ENCODE measurements at regions not wholly inside any gene's neighbourhood (a gene's known extent, or its start where the extent isn't known, plus 50 kb on each side); places are given as distances from the start of the nearest gene placed in this dataset.
"Not testable (repeated sequence)": the region's sequence is repeated elsewhere in the genome, so short reads cannot be mapped to it uniquely, and the experiment has no call there.

DNA sequence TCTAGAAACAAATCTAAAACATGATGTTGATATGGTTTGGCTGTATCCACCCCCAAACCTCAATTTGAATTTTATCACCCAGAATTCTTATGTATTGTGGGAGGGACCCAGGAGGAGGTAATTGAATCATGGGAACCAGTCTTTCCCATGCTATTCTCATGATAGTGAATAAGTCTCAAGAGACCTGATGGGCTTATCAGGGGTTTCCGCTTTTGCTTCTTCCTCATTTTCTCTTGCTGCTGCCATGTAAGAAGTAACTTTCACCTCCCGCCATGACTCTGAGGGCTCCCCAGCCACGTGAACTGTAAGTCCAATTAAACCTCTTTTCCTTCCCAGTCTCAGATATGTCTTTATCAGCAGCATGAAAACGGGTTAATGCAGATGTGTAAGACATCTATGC is 232.7 kb upstream of the ONECUT1 start:
- DNase-seq (ENCODE audit: low spot score), result no peak

DNA sequence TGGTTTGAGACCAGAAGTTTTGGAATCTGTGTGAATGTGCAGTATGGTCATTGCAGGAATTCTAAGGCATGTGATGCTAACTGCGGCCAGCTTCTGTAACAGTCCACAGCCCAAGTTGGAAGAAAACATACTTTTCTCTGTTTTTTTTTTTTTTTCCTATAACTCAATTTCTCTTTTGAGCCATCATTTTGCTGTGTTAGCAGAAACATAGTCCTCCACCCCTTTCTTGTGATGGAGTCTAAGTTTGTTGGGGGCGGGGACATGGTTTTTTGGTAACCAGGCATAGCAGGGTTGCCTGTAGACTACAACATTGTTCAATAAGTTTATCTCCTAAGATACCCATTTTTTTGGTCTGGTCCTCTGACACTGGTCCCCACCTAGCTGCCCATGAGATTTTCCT is 223.2 kb upstream of the ONECUT1 start:
- DNase-seq (ENCODE audit: low spot score), result no peak

- not testable (repeated sequence) for DNase-seq (ENCODE audit: low spot score)
These were observed 221.6 kb upstream of the ONECUT1 start for GRCh38 chr15:53011779-53012178.

DNA sequence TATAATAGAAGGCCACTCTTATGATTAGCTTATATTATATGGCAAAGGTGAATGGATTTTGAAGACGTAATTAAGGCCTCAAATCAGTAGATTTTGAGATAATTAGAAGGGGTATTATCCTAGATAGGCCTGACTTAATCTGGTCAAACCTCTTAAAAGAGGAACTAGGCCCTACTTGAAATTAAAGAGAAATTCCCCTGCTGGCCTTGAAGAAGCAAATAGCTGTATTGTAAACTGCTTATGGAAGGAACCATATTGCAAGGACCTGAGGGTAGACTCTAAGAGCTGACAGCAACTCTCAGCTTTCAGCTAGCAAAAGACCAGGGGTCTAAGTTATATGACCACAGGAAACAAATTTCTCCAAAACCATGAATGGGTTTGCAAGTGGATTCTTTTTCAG is 219.0 kb upstream of the ONECUT1 start:
- no peak for DNase-seq (ENCODE audit: low spot score)

DNA sequence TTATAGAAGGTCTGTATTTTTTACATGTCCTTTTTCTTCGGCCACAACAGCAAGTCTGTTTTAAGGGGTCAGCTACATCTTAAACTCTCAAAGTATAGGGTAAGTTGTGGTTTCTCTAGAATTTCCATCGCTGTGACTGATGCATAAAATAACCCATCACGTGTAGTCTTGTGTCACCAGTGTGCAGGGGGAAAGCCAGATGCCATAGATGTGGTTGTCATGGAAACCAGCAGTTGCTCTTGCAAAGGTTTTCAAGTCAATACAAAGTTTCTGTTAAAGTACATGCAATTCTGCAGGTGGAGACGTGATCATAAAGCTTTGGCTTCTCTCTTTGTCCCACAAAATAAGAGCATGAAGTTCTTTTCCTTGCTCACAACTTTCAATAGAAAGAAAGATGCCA is 210.3 kb upstream of the ONECUT1 start:
- DNase-seq (ENCODE audit: low spot score), result no peak

DNA sequence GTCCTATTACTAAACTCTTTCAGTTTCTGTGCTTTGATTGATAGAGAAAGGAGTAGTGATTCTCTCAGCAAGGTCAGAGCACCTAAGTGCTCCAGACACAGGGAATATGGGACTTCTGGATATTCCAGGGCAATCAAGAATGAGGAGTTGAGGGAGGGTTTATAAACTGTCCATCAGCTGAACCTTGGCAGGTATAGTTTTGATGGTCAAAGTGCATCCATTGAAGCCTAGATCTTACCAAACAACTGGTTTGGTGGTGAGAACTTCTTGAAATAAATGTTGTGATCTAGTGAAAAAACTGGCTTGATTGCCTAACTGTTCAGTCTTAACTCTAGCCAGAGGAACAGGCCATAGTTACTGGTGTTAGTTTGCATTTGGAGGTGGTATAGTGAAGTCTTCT is 207.0 kb upstream of the ONECUT1 start:
- DNase-seq (ENCODE audit: low spot score), result no peak

GRCh38 chr15:52994290-52994689 is 204.2 kb upstream of the ONECUT1 start:
- no peak for DNase-seq (ENCODE audit: low spot score)

GRCh38 chr15:52984507-52984906 is 194.4 kb upstream of the ONECUT1 start:
- DNase-seq (ENCODE audit: low spot score), result no peak

- no peak for DNase-seq (ENCODE audit: low spot score)
These were observed 190.3 kb upstream of the ONECUT1 start for GRCh38 chr15:52980446-52980845.

DNA sequence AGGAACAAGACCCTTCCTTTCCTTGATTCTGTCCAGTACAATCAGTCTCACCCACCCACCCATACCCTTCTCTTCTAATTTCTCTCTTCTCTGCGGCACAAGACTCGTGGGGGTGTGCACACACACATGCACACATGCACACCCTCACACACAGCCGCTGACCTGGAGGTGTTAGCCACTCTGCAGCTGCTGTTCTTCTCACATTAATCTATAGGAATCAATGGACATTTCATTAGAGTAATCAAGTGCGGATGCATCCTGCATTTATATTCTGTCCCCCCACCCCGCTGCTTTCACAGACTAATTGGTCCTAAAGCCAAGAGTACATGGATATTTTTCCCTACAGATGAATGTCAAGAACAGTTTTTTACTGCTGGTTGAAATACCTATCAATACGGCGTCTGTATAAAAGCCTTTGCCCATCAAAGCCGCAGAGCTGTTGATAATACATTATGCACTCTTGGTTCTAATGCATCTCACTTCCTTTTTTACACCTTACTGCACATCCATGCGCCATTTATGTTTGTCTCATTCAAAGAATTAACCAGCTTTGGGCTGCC is 186.5 kb upstream of the ONECUT1 start:
- DNase-seq (ENCODE audit: low spot score), result no peak

DNA sequence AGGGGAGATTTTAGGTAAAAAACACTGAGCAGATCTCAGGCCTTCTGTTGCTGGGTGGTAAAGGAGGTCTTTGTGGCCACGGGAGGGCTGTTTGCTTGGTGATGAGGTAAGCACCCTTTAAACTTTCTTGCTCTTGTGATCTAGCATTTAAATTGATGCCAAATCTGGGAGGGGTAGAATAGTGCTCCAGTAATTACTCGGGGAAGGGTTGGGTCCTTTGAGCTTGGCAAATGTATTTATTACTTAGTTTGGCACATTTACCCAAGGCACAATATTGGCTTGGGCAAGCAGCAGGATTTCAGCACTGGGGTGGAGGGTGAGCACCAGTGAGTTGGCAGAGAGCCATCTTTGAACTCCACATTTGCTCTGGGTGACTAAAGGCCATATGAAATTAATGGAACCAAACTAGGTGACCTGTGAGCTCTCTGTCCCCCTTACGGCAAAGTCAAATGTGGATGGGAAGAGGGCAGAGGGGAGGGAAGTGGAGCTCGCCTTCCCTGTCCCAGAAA is 185.9 kb upstream of the ONECUT1 start:
- no peak for DNase-seq (ENCODE audit: low spot score)

GRCh38 chr15:52963865-52964264 is 173.7 kb upstream of the ONECUT1 start:
- DNase-seq (ENCODE audit: low spot score), result no peak

- DNase-seq (ENCODE audit: low spot score), result no peak
These were observed 170.1 kb upstream of the ONECUT1 start for GRCh38 chr15:52960283-52960682.

DNA sequence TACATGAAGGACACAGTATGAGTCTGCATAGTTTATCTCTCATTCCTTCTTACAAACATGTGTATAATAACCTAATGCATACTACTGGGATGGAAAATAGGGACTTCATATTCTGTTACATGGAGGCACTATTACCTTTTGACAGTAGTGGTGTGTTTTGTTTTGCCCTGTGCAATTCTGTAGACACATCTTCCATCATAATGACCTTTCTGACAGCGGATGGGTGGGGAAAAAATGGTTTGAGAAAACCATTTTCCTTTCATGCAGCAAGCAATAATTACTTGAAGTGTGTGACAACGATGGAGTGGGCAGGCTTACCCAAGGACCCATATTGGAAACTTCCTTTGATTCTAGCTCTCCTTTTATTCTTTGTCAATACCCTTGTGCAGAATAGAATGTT is 153.6 kb upstream of the ONECUT1 start:
- no peak for DNase-seq (ENCODE audit: low spot score)

DNA sequence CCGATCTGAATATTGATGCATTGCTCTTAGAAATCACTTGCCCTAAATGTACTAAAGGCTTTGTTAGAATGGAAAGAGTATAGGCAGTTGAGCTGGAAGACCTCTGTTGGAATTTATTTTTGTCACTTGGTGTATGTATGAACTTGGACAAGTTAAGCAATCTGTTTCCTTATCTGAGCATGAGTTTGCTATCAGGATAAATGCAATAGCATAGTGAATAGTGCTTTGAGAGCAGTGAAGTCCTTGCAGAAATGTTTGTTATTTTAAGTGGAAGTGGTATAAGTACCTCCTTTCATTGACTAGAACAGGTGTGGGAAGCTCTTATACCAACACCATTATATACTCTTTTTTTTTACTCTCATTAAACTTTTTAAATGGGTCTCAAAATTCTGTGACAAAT is 146.4 kb upstream of the ONECUT1 start:
- no peak for DNase-seq (ENCODE audit: low spot score)

- DNase-seq (ENCODE audit: low spot score), result no peak
These were observed 135.0 kb upstream of the ONECUT1 start for GRCh38 chr15:52925130-52925529.

DNA sequence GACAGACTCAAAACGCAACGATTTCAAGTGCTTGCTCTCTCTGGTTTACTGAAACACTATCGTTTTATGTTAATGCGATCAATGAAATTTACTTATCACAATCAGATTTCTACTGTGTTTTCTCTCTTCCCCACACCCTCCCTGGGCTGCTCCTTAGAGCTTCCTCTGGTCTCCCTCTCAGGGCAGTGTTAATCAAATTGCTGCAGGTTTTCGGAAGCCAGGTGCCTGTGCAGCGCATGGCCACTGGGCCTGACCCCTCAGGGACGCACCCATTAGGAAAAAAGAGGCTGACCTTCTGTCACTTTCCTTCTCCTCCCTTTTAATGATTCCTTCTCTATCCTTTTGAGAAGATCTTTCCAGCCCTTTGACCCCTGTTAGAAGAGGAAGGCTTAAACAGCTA is 134.5 kb upstream of the ONECUT1 start:
- DNase-seq (ENCODE audit: low spot score), result no peak

- DNase-seq (ENCODE audit: low spot score), result no peak
These were observed 133.5 kb upstream of the ONECUT1 start for GRCh38 chr15:52923626-52924025.

DNA sequence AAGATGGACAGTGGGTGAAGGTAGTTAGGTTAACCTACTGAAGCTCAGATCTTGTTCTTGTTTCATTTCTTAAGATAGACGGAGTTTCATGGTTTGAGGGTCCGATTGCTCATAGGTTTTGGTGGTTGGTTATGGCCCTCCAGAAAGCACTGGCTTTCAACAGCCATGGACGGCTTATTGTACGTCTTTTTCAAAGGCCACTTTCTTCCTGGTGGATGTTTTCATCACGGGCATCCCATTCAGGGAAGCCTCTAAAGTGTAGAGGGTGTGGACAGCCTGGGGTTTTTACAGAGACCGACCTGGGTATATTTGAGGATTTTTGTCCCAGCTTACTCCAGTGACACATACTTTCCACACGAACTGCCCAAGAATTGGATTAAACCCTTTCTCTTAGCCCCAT is 132.7 kb upstream of the ONECUT1 start:
- DNase-seq (ENCODE audit: low spot score), result no peak

- no peak for DNase-seq (ENCODE audit: low spot score)
These were observed 122.0 kb upstream of the ONECUT1 start for GRCh38 chr15:52912172-52912571.

- DNase-seq (ENCODE audit: low spot score), result no peak
These were observed 103.2 kb upstream of the ONECUT1 start for GRCh38 chr15:52893338-52893737.

DNA sequence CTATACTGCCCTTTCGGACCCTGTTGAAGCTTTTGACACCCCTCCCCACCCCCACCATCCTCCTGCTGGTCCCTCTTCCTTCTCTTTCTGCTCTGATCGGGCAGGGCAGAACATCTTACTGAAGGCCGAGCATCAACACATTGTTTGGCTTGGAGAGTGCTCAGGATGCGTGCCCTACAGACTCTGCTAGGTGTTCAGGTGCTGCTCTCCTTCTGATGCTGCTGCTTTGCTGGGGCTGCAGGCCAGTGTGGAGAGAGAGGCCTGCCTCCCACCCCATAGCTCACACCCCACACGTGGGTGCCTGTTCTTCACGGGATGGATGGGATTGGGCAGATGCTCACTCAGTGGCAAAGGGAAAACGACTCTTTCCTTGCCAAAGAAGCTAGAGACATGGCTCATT is 89.8 kb upstream of the ONECUT1 start:
- DNase-seq (ENCODE audit: low spot score), result no peak

DNA sequence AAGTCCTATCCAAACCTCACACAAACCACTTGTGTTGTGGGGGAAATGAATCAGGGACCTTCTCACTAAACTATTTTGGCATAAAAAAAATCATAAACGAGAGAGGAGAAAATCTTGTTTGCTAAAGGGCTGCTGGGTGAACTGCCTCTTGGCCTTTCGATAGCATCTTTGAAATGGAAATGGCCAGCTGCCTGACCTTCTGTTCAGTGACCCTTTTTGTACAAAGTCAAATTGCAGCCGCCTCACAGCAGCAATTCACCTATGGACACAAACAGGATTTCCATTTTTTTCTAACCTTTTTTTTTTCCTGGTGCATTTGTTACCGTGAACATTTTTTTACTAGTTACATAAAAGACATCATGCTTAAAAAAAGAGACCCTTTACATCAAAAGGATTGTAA is 89.0 kb upstream of the ONECUT1 start:
- no peak for DNase-seq (ENCODE audit: low spot score)

DNA sequence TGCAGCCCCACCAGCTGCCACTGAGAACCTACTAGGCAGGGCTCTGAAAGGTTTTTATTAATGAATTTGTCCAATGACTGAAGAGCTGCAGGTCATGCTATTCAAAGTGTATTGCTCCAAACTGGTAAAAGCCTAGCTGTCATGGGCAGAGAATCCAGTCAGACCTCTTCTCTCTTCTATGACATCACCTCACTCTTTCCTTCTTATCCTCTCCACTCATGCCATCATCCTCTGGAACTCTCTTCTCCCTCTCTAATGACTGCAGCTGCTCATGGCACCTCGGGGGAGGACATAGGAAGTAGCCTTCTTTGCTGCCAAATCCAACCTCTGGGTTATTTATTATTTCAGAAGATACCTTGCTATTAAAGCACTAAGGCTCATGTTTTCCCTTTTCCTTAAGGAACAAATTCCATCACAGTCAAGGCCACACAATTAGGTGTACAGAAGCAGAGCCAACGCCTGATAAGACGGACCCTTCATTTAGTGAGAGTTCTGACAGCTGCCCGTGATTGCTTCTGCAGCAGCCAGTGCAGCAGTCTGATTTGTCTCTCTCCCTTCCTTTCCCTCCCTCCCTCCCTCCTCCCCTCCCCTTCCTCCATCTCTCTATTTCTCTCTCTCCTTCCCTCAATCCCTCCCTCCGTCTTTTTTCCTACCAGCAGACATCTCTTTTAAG is 87.0 kb upstream of the ONECUT1 start:
- no peak for DNase-seq (ENCODE audit: low spot score)

All from pons (tissue), 1 donor.